Spleen (tissue), 11 donors: ENCODE measurements at regions not wholly inside any gene's neighbourhood (a gene's known extent, or its start where the extent isn't known, plus 50 kb on each side); places are given as distances from the start of the nearest gene placed in this dataset.

ENCODE experiments used
- DNase-seq: peaks from one replicate; pipeline ENCODE4 v3.0.0-alpha.2; 2020
- H3K27ac ChIP-seq, 8 donors: fragments of 200-600 bp; sonication (generic) in 7 of 8; 1 replicate in 4 of 8; 2 replicates in 4 of 8; pipeline versions ENCODE4 v1.5.0 to v1.8.0; 2016 to 2021; ENCODE audit warnings: inconsistent platforms in 4 of 8, mild to moderate bottlenecking in 4 of 8, moderate library complexity in 1 of 8
- H3K27me3 ChIP-seq, 7 donors: fragments of 200-600 bp; sonication (generic) in 6 of 7; replicated peaks in 1 of 7; 1 replicate in 4 of 7; 2 replicates in 3 of 7; pipeline versions ENCODE4 v1.5.0 to v1.8.0; 2016 to 2021; ENCODE audit warnings: inconsistent platforms in 3 of 7, mild to moderate bottlenecking in 1 of 7
- H3K36me3 ChIP-seq, 6 donors: fragments of 200-600 bp; sonication (generic) in 5 of 6; 1 replicate in 4 of 6; 2 replicates in 2 of 6; pipeline versions ENCODE4 v1.5.0 to v1.8.0; 2016 to 2021; ENCODE audit warnings: inconsistent platforms in 2 of 6
- H3K4me1 ChIP-seq, 6 donors: fragments of 200-600 bp; sonication (generic) in 5 of 6; 1 replicate in 3 of 6; 2 replicates in 3 of 6; pipeline versions ENCODE4 v1.5.0 to v1.8.0; 2016 to 2021; ENCODE audit warnings: inconsistent platforms in 3 of 6
- H3K4me3 ChIP-seq, 8 donors: fragments of 200-600 bp; sonication (generic) in 7 of 8; 1 replicate in 4 of 8; 2 replicates in 4 of 8; pipeline versions ENCODE4 v1.5.0 to v1.8.0; 2016 to 2021; ENCODE audit warnings: inconsistent platforms in 4 of 8, mild to moderate bottlenecking in 4 of 8, moderate library complexity in 2 of 8
- H3K9me3 ChIP-seq, 8 donors: fragments of 200-600 bp; sonication (generic) in 7 of 8; 1 replicate in 4 of 8; 2 replicates in 4 of 8; pipeline versions ENCODE4 v1.5.0 to v1.8.0; 2016 to 2021; ENCODE audit warnings: inconsistent platforms in 4 of 8
- CTCF ChIP-seq, 11 experiments: fragments of 200-600 bp in 7 of 11; fragments of 450-650 bp in 4 of 11; sonication (generic) in 4 of 11; IDR thresholded peaks in 8 of 11; conservative IDR thresholded peaks in 3 of 11; 1 replicate in 7 of 11; 2 replicates in 4 of 11; pipeline versions ENCODE4 v1.4.0 to v1.8.0; 2016 to 2021; ENCODE audit warnings: antibody characterized with exemption in 11 of 11, inconsistent platforms in 4 of 11, mild to moderate bottlenecking in 1 of 11
- POLR2A ChIP-seq, 3 donors: fragments of 450-650 bp; IDR thresholded peaks; one replicate each; pipeline ENCODE4 v1.5.1; 2017; ENCODE audit warnings: antibody characterized with exemption in 3 of 3, mild to moderate bottlenecking in 1 of 3
- POLR2AphosphoS5 ChIP-seq, 3 donors: sonication (generic); formaldehyde crosslinking; IDR thresholded peaks; one replicate each; pipeline ENCODE4 v1.5.1; 2017; ENCODE audit warnings: antibody characterized with exemption in 3 of 3
- WGBS, 5 donors: extraction: QIAGEN DNeasy Blood & Tissue Kit in 3 of 5; methylation state at CpG; one replicate each; pipeline versions ENCODE4 v1.1.5 to v1.1.7; 2013 to 2018; 5-methylcytosine and 5-hydroxymethylcytosine counted together
- intact Hi-C: fragments of 100-400 bp; cut with DNase I; formaldehyde crosslinking; loops from one replicate; pipeline ENCODE4 v1.15.0; 2023; ENCODE audit warnings: low total_unique reads
- donor health status: healthy with polysubstance abuse.
- donor health status: DM: no; HTN: no; CAD: no; lungs with moderate emphysema.
- donor health status: DM: no; HTN: no; CAD: no.
- donor health status: Bipolar disorder and iron deficiency.
- donor health status: healthy.
- donor health status: DM: no; HTN: no; CAD: no.
- donor health status: DM: yes; HTN: yes; CAD: no.

- Histone ChIP-seq H3K4me3 (no peak overlapping the region), H3K36me3 (no peaks in the 10 kb centered on the region), H3K4me1 (no peaks in the 10 kb centered on the region), H3K27ac (no peak overlapping the region), H3K27me3 (no peaks in the 10 kb centered on the region), H3K9me3 (no peaks in the 10 kb centered on the region)
- WGBS, 5 donors = 69 to 87% (median 81%) methylated on average over 2 of the region's 2 CpGs
- no peak for DNase-seq
- intact Hi-C loops = no loop called here
- TF ChIP-seq CTCF (IDR thresholded peaks at IDR 0.05 in 8 of 11, conservative IDR thresholded peaks at IDR 0.05 in 3 of 11) (no peak), POLR2AphosphoS5 (IDR thresholded peaks at IDR 0.05) (no peak)
Measured at GRCh38 chr6:91434576-91434975, 847.7 kb upstream of the MAP3K7 start.

GRCh38 chr6:91433660-91434534 is 847.0 kb upstream of the MAP3K7 start:
- Histone ChIP-seq H3K27ac (no peak overlapping the region), H3K4me1 (no peaks in the 10 kb centered on the region), H3K4me3 (no peak overlapping the region), H3K36me3 (no peaks in the 10 kb centered on the region), H3K9me3 (no peaks in the 10 kb centered on the region), H3K27me3 (no peaks in the 10 kb centered on the region)
- WGBS, 5 donors = 74 to 86% (median 78%) methylated on average over 4 of the region's 4 CpGs
- intact Hi-C loops = no loop called here
- TF ChIP-seq CTCF (IDR thresholded peaks at IDR 0.05 in 8 of 11, conservative IDR thresholded peaks at IDR 0.05 in 3 of 11) (no peak), POLR2A (IDR thresholded peaks at IDR 0.05) (no peak)
- no peak for DNase-seq

- TF ChIP-seq CTCF (IDR thresholded peaks at IDR 0.05 in 8 of 11, conservative IDR thresholded peaks at IDR 0.05 in 3 of 11) (no peak), POLR2AphosphoS5 (IDR thresholded peaks at IDR 0.05) (no peak), POLR2A (IDR thresholded peaks at IDR 0.05) (no peak)
- Histone ChIP-seq H3K4me1 (no peaks in the 10 kb centered on the region), H3K4me3 (no peak overlapping the region), H3K27ac (no peak overlapping the region), H3K9me3 (no peaks in the 10 kb centered on the region), H3K36me3 (no peaks in the 10 kb centered on the region), H3K27me3 (no peaks in the 10 kb centered on the region)
- DNase-seq = no peak
- intact Hi-C loops = no loop called here
Measured at GRCh38 chr6:91428953-91429560, 842.2 kb upstream of the MAP3K7 start.

- TF ChIP-seq POLR2A (IDR thresholded peaks at IDR 0.05) (no peak), CTCF (IDR thresholded peaks at IDR 0.05 in 8 of 11, conservative IDR thresholded peaks at IDR 0.05 in 3 of 11) (no peak), POLR2AphosphoS5 (IDR thresholded peaks at IDR 0.05) (no peak)
- H3K36me3 ChIP-seq = no peaks in the 10 kb centered on the region
- H3K4me1 ChIP-seq = no peaks in the 10 kb centered on the region
- intact Hi-C loops = no loop called here
- H3K9me3 ChIP-seq = no peaks in the 10 kb centered on the region
- DNase-seq = no peak
- H3K27me3 ChIP-seq = no peaks in the 10 kb centered on the region
- no peak overlapping the region for H3K4me3 ChIP-seq
- no peak overlapping the region for H3K27ac ChIP-seq
- WGBS, 5 donors = 79 to 83% (median 82%) methylated on average over 3 of the region's 3 CpGs
Measured at GRCh38 chr6:91428296-91428695, 841.4 kb upstream of the MAP3K7 start.
